ENCODE measurements at regions not wholly inside any gene's neighbourhood (a gene's known extent, or its start where the extent isn't known, plus 50 kb on each side); places are given as distances from the start of the nearest gene placed in this dataset.

DNA sequence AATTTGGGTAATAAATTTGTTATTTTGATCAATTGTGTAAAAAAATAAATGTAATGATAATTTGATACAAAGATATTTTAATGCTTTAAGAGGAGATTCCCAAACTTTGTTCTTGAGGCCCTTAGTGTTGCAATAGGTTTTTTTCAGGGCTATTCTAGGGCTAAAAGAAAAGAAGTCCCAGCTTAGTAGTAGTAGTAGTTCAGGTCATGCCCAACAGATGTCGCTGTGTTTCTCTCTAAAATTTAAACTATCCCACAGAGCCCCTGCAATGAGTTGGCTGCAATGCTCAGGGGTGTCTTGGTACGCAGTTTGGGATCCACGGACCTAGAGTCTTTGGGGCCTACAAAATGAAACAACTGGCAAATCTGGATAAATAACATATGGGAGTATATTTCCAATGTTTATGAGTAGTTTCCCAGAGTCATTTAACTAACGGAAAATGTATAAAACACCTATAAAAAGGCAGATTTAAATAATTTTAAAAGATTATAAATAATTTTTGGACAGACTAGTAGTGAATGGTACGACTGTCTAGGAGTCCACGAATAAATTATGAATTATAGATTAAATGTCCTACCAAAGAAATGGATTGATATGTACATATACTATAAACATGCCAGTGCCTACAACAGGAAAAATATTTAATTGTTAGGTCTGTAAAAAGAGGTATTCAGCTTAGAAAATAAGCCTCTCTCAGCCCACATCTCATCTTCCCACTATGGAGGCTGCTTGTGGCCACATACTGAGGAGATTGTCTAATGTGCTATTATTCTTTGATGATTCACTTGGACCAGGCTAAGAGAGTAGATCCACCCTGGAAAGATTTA lies 228.5 kb upstream of the PMFBP1 start:
- peak; percentile 73 for DNase-seq

DNA sequence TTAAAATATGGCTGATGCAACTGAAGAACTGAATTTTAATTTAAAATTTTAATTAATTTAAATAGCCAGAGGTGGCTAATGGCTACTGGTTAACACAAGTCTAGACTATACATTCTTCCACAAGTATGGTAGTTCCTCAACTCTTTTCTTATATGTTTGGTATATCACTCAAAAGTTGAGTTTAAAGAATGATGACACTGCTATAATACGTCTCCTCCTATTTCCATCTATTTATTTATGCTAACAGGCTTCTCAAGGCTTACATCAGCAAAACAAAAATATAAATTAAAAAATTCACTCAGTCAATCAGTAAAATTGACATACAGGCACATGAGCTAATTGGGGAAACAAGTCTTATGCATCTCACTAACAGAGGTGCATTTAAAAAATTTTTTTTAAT lies 227.9 kb upstream of the PMFBP1 start:
- no peak for DNase-seq

DNA sequence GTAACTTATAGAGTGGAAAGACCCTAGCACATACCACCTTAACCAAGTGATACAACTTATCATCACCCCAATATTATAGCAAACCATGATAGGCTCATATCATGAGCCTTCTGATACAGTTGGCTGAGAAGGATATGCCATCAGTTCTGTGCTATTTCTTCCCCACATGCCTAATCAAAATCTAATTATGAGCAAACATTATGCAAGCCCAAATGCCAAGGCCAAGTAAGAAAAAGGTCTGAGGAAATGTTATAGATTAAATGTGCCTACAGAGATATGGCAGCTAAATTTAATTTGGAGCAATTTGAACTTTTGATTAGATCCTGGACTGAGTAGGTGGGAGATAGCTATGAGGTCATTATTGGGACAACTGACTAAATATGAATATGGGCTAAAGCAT lies 225.9 kb upstream of the PMFBP1 start:
- no peak for DNase-seq

- DNase-seq: no peak
Measured at GRCh38 chr16:72394526-72394925, 222.6 kb upstream of the PMFBP1 start.

DNA sequence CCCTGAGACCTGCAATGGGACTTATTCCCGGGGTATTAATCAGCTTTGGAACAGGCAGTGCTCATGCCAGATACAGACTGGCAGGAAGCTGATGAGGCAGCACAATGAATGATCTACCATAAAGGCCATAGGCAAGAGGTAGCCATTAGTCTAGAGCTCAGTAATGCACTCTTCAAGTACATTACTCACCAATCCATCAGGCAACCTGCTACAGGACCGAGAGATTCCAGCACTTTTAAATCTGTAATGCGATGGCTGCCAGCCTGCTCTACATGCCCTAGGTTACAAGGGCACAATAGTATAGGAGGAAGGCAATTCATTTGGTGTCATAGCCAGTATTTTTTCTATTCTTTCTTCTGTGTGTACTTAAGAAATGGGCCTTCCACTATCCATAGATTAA lies 217.8 kb upstream of the PMFBP1 start:
- DNase-seq: no peak

GRCh38 chr16:72388007-72388406 lies 216.1 kb upstream of the PMFBP1 start:
- no peak for DNase-seq

- DNase-seq: no peak
Measured at GRCh38 chr16:72384651-72385050, 212.7 kb upstream of the PMFBP1 start.

- DNase-seq: no peak
Measured at GRCh38 chr16:72380283-72380682, 208.3 kb upstream of the PMFBP1 start.

- DNase-seq: no peak
Measured at GRCh38 chr16:72373201-72373600, 201.2 kb upstream of the PMFBP1 start.

DNA sequence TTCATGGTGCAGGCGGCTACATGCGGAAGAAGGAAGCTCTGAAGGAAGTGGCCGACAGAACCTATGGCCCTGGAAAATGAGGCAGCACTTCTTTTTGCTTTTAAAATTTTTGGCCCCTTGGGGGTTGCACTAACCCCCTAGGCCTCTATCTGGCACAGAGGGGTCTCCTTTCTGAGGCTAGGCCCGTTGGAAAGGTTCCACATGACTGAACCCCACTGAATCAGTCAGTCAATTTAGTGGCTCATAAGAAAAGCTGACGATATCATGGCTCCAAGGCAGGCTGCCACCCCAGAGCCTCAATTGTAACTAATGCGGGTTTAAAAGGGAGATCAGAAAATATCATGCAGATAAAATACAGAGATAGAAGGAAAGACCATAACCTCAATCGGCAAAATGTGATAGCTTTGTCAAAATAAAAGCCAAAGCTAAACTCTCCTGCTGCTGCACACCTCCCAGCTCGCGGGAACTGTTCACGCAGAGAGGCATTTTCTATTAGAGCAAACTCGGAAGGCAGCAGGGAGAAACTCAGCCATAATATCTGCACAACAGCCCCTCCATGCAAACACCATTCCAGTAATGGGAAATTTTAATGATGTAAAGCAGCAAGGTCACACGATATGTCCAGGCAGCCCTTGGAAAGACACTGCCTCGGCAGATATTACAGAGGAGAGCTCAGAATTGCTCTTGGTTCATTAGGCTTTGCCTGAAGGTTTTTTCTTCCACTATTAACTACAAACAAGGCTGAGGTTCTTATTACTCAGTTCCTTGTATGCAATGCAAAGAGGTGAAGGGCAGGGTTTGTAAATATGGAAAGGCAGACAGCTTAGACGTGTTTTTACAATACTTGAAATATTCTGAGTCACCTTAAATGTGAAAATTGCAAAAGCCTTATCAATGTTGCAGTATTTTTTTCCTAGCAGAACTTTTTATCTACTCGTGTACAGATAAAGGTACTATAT lies 200.4 kb upstream of the PMFBP1 start:
- no peak for DNase-seq

DNA sequence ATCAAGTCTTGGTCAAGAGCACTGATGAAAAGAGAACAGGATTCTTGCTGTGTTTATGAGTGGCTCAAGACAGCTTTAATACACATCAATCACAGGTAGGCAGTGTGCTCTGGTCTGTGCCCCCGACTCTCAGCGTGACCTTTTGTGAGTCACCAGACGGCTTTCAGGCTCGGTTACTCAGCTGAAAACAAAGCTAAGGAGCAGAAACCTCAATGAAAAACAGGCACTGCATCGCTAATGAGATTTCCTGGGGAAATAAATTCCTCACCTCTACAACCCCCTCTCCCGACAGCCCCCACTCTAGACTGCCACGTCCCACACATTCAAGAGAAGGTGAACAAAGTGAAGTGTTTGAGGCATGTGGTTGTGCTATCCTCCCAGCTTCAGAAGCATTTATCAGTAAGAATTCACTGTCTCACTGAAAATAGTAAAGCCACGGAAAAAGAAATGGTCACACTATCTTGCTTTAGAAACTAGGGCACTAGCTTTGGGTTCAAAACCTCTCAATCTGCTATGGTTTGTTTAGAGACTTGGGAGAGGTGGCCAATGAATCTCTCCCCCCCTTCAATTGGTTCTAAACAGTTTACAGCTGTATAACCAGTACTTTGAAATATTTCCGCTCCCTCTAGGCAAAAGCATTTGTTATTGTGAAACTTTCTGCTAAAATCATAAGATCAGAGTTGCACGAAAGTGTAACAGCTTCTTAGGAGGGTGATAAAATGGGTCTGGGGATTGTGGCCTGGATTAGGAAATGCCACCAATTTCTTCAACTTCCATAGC lies 199.5 kb upstream of the PMFBP1 start:
- peak; percentile 97 for DNase-seq

- no peak for DNase-seq
Measured at GRCh38 chr16:72369274-72369673, 197.3 kb upstream of the PMFBP1 start.

GRCh38 chr16:72367851-72368250 lies 195.9 kb upstream of the PMFBP1 start:
- DNase-seq: no peak

DNA sequence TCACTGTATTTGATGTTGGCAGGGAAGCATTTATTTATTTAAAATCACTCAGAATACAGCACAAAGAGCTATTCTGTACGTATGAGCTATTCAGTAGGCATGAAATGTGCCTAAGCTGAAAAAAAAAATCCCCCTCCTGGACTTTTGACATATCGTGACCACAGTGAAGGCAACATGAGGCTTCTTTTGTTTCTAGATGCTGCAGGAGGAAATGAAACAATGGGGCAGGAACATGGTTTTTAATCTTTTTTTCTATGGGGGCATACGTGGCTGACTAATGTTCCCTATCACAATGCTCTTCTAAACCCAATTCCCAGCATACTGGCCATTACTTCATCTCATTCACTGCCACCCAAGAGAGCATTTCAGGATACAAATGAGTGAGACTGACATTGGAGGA lies 191.0 kb upstream of the PMFBP1 start:
- DNase-seq: peak; percentile 94

- no peak for DNase-seq
Measured at GRCh38 chr16:72362476-72362875, 190.5 kb upstream of the PMFBP1 start.

DNA sequence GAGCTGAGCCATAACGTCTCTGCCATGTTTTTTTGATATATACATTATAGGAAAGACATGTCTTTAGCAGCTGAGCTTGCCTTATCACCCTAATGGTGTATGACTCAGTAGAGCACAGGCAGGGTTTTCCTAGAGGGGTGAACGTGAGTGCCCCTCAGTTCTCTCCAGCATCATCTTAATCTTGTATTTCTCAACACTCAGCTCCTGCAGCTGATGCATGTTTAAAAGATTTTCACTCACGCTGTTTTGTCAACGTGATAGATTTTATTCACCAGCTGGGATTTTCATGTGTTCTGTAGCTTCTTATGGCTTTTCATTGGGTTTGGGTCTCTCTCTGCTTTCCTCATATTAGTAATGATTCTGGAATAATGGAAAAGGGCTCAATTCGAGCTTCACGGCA lies 186.0 kb upstream of the PMFBP1 start:
- DNase-seq: no peak

DNA sequence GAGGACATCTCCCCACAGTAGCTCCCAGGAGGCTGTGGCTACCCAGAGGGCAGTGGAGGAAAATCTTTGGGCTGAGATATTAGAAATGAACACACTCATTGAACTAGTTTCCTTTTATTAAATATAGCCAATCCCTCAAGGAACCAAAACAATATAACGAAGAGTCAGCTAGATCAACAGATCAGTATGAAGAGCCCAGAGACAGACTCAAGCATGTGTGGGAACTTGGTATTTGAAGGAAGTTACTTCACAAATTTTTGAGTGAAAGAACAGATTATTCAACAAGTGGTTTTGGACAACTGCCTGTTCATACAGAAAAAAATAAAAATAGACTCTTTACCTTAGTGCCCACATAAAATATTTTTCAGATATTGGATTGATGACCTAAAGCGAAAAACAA lies 183.6 kb upstream of the PMFBP1 start:
- no peak for DNase-seq

- no peak for DNase-seq
Measured at GRCh38 chr16:72349719-72350118, 177.8 kb upstream of the PMFBP1 start.

DNA sequence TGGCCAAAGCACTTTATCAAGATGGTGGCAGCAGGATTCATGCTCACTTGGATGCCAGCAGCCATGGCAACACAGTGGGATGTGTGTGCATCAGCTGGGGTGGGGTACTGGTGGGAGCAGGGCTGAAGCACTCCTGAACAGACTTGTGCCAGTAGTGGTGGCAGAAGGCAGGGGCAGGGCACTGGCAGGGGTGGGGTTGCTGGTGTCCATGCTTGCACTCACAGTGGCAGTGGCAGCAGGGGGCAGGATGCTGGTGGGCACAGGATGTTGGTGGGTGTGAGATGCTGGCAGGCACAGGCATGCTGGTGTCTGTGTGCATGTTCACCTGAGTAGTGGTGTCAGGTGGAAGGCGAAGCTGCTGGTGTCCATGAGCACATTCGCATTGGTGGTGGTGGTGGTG lies 161.0 kb upstream of the PMFBP1 start:
- no peak for DNase-seq

- DNase-seq: no peak
Measured at GRCh38 chr16:72324578-72324977, 152.6 kb upstream of the PMFBP1 start.

- no peak for DNase-seq
Measured at GRCh38 chr16:72317446-72317845, 145.5 kb upstream of the PMFBP1 start.

DNA sequence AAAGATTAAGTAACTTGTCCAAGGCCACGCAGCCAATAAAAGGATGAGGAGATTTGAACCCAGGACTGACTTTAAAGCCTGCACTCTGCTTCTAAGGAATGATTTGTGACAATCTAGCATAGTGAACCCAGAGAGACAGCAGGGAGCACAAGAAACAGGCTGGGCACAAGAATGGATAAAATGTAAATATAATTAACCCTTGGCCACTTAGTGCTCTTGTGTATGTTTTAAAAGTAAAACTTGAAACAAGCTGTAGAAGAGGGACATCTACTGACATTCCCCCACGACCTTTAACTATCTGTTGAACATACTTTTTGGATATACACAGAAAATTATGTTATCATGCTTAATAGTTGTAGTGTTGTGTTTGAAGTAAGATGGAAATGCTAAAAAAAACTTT lies 141.9 kb upstream of the PMFBP1 start:
- DNase-seq: no peak

DNA sequence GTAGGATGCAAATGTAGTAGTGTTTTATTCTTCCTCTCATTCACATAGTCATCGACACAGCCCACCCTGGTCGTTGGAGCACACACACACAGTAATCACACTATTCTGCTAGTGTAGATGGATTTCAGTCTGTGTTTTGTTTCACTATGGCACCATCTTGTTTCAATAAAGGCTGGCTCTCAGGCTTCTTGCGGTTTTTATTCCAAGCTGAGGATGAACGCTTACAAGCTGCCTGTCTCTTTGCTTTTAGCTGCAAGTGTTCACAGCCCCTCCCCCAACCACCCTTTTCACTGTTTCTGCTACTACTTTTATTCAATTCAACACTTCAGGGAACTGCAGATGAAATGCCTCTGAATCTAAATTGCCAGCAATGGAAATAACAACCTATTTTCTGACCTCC lies 140.9 kb upstream of the PMFBP1 start:
- no peak for DNase-seq
